OCI-LY1 (cell line): ENCODE measurements at regions not wholly inside any gene's neighbourhood (a gene's known extent, or its start where the extent isn't known, plus 50 kb on each side); places are given as distances from the start of the nearest gene placed in this dataset.

Source experiments
- CTCF ChIP-seq: fragments of 200-600 bp; sonication (generic), shearing (Covaris generic); IDR thresholded peaks from 2 replicates; pipeline ENCODE4 v1.5.1; 2017; ENCODE audit warnings: mild to moderate bottlenecking, antibody characterized with exemption, low read length, moderate library complexity, mixed read lengths
- EZH2 ChIP-seq: fragments of 200-600 bp; sonication (generic), shearing (Covaris generic); IDR thresholded peaks from 2 replicates; pipeline ENCODE4 v1.8.0; 2017; ENCODE audit warnings: borderline replicate concordance, mixed run types, mild to moderate bottlenecking, antibody characterized with exemption, low read length, moderate library complexity, mixed read lengths

DNA sequence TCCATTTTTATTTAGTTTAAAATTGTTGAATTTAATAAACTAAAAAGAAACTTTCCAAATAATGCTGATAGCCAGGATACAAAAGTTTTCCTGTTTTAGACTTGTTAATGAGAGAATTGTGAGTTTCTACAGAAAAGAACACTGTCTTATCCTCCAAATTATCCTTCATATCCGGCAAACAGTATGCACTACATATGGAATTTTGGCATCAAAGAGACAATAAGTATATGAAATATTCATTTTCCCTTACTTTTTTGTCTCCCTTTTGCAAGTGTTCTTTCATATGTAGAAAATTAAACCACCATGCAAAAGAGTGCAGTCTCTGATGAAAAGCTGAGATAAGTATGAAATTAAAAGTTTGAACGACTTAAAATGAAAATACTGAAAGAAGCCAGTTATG is 159.4 kb downstream of the UBE2E3 start:
- no peak for TF ChIP-seq CTCF
- TF ChIP-seq EZH2 = no peak
